Activated CD8-positive, alpha-beta T cell treated with anti-CD3 and anti-CD28 coated beads, Interleukin-2, amount 10 ng/mL, durations not matched to agents 7 days and 5 days (primary cell): ENCODE measurements at regions not wholly inside any gene's neighbourhood (a gene's known extent, or its start where the extent isn't known, plus 50 kb on each side); places are given as distances from the start of the nearest gene placed in this dataset.
"Not testable (repeated sequence)": the region's sequence is repeated elsewhere in the genome, so short reads cannot be mapped to it uniquely, and the experiment has no call there.

ENCODE experiments used
- ATAC-seq: fragments of 150-1000 bp; cut with Tn5 transposase; one replicate; pipeline ENCODE4 v1.10.0; 2021; ENCODE audit warnings: moderate library complexity
- CTCF ChIA-PET: fragments of 350-600 bp; sonication (Branson Sonifier 250); formaldehyde crosslinking; loops from one replicate; lab custom pipeline; 2021; ENCODE audit warnings: antibody characterized with exemption; lab: Charles Lee
- POLR2A ChIA-PET: fragments of 350-600 bp; sonication (Branson Sonifier 250); formaldehyde crosslinking; loops from one replicate; lab custom pipeline; 2021; ENCODE audit warnings: antibody characterized with exemption; lab: Charles Lee
- DNase-seq: peaks from one replicate; pipeline ENCODE4 v3.0.0-alpha.2; 2020
- H3K27ac Mint-ChIP-seq: one replicate; pipeline ENCODE4 v1.8.0; 2021; ENCODE audit warnings: mild to moderate bottlenecking, mixed read lengths
- H3K27me3 Mint-ChIP-seq: one replicate; pipeline ENCODE4 v1.8.0; 2021; ENCODE audit warnings: low read depth, mixed read lengths
- H3K36me3 Mint-ChIP-seq: one replicate; pipeline ENCODE4 v1.8.0; 2021; ENCODE audit warnings: low read depth, mixed read lengths
- H3K4me1 Mint-ChIP-seq: one replicate; pipeline ENCODE4 v1.8.0; 2021; ENCODE audit warnings: low read depth, mixed read lengths
- H3K4me3 Mint-ChIP-seq: one replicate; pipeline ENCODE4 v1.8.0; 2021; ENCODE audit warnings: mild to moderate bottlenecking, mixed read lengths
- H3K9me3 Mint-ChIP-seq: one replicate; pipeline ENCODE4 v1.8.0; 2022; ENCODE audit warnings: mixed read lengths; ENCODE audit not compliant: insufficient read depth

DNA sequence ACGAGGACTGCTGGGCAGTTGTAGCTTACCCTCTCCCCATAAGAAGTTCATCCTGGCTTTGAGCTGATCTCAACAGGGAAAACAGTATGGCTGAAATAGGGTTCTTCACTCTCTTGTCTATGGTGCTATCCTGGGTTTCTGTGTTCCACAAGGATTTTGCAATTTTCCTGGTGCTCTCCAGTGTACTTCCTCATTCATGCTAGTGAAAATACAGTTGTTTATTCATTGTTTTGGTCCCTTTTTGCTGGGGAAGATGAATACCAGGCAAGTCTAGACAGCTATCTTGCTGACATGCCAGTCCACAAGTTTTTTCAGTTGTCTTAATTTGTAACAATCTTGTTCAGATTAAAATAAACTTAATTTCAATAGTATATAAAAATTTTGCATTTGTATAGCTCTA lies 306.5 kb downstream of the DLEU7 start:
- Mint-ChIP-seq H3K4me1 (peaks cover 6% of the 10 kb centered on the region), H3K27ac (no peak overlapping the region), H3K27me3 (peaks cover 2% of the 10 kb centered on the region), H3K36me3 (peaks cover 18% of the 10 kb centered on the region), H3K4me3 (no peak overlapping the region), H3K9me3 (peaks cover 37% of the 10 kb centered on the region)
- CTCF ChIA-PET = interaction anchor here (1.1 kb wide), 1 partner anchor 15 kb away, joined by 3 read pairs; no protein-coding TSS in a partner anchor
- DNase-seq = no peak
- POLR2A ChIA-PET = no interaction called here
- no peak for ATAC-seq

DNA sequence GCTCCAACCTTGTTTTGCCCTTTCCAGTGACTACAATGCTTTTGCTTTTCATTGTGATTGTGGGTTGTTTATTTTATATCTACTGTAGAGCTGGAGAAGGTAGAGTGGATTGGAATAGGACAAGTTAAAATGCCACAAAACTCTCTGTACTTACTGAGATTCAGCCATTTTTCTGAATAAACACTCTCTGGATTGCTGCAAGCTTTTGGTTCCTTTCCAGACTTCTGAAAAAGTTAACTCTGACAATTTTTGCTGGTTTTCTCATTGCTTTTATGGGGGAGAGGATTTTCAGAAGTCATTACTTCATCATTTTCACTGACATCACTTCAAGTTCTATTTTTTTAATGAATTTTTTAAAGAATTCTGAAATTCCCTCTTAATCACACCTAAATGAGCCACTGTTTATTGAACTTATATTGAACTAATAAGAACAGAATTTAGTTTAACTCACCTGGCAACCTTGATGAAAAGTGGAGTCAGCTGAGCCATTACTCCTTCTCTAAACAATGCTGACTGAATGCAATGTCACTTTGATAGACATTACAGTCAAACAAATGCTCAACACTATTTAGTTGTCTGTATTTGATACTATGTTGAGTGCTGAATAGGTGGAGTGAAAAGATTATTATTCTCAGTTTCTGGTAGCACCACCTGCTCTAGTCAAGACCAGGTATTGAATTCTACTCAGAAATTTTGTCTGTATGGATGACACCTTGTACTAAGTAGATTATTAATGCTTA lies 303.5 kb downstream of the DLEU7 start:
- Mint-ChIP-seq H3K4me3 (no peak overlapping the region), H3K9me3 (peaks cover 33% of the 10 kb centered on the region), H3K4me1 (peaks cover 6% of the 10 kb centered on the region), H3K27me3 (no peaks in the 10 kb centered on the region), H3K27ac (no peak overlapping the region), H3K36me3 (peaks cover 15% of the 10 kb centered on the region)
- DNase-seq = no peak
- no peak for ATAC-seq
- ChIA-PET CTCF (interaction anchor here (1.3 to 1.5 kb wide), 2 partner anchors 9 to 372 kb away, joined by 4 to 5 read pairs; no protein-coding TSS in a partner anchor), POLR2A (no interaction called here)

DNA sequence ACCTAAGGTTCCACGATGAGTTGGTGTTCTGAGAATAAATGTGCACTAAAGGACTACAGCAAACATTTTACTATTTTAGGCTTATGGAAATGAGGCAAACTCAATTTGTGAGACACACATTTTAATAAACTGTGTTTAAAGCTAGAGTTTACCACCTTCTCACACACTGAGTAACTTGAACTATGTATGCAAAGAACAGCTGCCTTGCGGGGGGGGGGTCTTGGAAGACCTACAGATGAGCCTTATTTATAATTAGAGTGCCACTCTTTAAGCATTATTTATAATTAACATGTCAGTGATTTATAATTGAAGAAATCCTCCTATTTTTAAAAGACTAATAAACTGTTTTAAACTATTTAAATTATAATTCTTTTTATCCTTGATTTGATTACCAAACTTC lies 300.4 kb downstream of the DLEU7 start:
- H3K27me3 Mint-ChIP-seq = no peaks in the 10 kb centered on the region
- no peak for DNase-seq
- no peak overlapping the region for H3K27ac Mint-ChIP-seq
- H3K4me3 Mint-ChIP-seq = no peak overlapping the region
- peaks cover 16% of the 10 kb centered on the region for H3K9me3 Mint-ChIP-seq
- H3K36me3 Mint-ChIP-seq = peaks cover 3% of the 10 kb centered on the region
- ChIA-PET CTCF (no interaction called here), POLR2A (no interaction called here)
- H3K4me1 Mint-ChIP-seq = no peaks in the 10 kb centered on the region
- ATAC-seq = no peak

DNA sequence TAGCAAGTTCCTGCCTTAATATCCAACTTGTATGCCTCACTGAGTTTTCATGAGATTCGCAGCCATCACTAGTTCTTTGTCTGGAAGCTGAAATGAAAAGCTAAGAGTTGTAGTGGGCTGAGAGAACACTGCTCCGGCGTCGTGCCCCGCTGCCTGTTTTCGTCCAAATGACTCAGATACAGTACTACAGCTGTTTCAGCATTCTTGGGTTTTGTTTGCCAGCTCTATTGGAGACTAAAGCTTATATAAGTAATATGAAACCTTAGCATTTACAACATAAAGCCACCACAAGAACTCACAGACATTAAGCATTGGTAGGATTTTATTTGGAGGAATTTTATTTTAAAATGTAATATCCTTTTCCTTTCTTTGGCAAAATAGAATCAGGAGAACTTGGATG lies 299.7 kb downstream of the DLEU7 start:
- POLR2A ChIA-PET = no interaction called here
- H3K9me3 Mint-ChIP-seq = peaks cover 10% of the 10 kb centered on the region
- ATAC-seq (no peak), DNase-seq (no peak)
- H3K27me3 Mint-ChIP-seq = peaks cover 2% of the 10 kb centered on the region
- no peaks in the 10 kb centered on the region for H3K36me3 Mint-ChIP-seq
- CTCF ChIA-PET = no interaction called here
- H3K27ac Mint-ChIP-seq = no peak overlapping the region
- no peak overlapping the region for H3K4me3 Mint-ChIP-seq
- no peaks in the 10 kb centered on the region for H3K4me1 Mint-ChIP-seq

DNA sequence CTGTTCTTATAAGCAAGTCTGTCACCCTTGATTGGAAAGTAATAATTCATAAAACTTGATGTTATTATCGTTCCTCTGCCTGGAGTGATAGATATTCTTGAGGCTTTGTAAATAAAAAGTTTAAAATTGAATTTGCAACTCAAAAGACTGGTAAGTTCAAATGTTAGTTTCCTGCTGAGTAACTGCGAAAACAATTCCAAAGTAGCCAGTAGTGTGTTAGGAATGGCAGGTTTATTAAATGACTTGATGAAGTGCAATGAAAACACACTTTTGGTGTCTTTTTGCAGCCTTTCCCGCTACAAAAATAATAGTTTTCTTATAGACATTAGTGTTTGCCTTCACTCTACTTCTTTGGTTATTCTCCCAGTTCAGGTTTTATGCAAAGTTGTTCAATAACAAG lies 299.3 kb downstream of the DLEU7 start:
- no peak for ATAC-seq

DNA sequence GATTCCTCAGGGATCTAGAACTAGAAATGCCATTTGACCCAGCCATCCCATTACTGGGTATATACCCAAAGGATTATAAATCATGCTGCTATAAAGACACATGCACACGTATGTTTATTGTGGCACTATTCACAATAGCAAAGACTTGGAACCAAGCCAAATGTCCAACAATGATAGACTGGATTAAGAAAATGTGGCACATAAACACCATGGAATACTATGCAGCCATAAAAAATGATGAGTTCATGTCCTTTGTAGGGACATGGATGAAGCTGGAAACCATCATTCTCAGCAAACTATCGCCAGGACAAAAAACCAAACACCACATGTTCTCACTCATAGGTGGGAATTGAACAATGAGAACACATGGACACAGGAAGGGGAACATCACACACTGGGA lies 296.3 kb downstream of the DLEU7 start:
- ATAC-seq, H3K36me3 Mint-ChIP-seq, H3K4me1 Mint-ChIP-seq, CTCF ChIA-PET, H3K9me3 Mint-ChIP-seq, POLR2A ChIA-PET, DNase-seq, H3K27ac Mint-ChIP-seq, H3K27me3 Mint-ChIP-seq, H3K4me3 Mint-ChIP-seq: not testable (repeated sequence)

More for the DNA sequence above, 299.3 kb downstream of the DLEU7 start:
- DNase-seq = no peak
- Mint-ChIP-seq H3K4me1 (no peaks in the 10 kb centered on the region), H3K27ac (no peak overlapping the region), H3K27me3 (peaks cover 2% of the 10 kb centered on the region), H3K36me3 (no peaks in the 10 kb centered on the region), H3K4me3 (no peak overlapping the region), H3K9me3 (peaks cover 5% of the 10 kb centered on the region)
- POLR2A ChIA-PET = no interaction called here
- CTCF ChIA-PET = no interaction called here

DNA sequence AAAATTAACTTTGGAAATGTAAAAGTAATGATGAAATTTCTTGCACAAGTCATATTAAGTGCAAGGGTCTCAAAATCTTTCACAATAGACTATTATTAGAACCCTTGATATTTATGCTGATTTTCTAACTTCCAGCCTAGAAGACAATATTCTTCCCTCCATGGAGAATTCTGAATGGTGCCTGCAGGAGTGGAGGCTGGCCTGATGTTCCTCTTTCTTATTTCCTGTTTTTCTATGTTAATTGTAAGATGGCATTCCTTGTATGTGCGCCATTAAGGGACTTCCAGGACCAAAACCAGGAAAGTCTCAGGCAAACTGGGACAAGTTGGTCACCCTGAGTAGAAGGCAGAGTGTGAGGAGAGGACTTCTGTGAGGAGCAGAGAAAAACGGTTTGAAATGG lies 294.9 kb downstream of the DLEU7 start:
- Mint-ChIP-seq H3K27ac (no peak overlapping the region), H3K27me3 (peaks cover 3% of the 10 kb centered on the region), H3K36me3 (no peaks in the 10 kb centered on the region), H3K4me3 (no peak overlapping the region), H3K9me3 (peaks cover 5% of the 10 kb centered on the region), H3K4me1 (no peaks in the 10 kb centered on the region)
- ChIA-PET CTCF (no interaction called here), POLR2A (no interaction called here)
- DNase-seq (no peak), ATAC-seq (no peak)

DNA sequence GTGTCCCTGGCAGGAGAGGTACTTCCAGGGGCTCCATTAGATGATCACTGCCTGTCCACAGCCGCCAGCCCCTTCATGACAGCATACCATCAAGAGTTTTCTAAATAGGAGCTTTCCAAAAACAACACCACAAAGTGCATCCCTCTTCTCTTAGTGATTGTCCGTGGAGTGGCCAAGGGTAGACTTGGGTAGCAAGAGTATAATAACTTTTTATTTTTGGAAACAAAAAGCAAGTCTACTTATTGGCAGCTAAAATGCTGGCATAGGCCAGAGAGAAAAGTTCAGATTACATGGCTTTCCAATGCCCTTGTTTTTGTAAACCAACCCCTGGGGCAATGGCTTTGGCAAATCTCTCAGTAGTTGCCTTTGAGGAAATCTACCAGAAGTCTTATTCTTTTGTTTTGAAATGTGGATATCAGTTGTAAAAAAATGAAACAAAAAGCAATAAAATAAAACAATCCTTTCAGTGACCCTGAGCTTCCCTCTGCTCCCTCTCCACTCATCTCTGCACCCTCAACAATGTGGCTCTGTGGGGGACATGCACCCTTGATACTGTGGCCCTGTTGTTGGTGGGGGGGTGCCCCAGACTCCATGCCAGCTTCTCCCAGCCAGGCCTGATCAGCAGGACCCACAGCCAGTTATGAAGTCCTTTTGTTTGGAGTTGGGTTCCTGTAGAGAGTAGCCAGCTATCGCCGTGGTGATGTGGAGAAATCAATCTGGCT lies 294.1 kb downstream of the DLEU7 start:
- Mint-ChIP-seq H3K36me3 (no peaks in the 10 kb centered on the region), H3K4me1 (no peaks in the 10 kb centered on the region), H3K4me3 (no peak overlapping the region), H3K27ac (no peak overlapping the region), H3K27me3 (peaks cover 9% of the 10 kb centered on the region), H3K9me3 (peaks cover 10% of the 10 kb centered on the region)
- CTCF ChIA-PET = interaction anchor here (1.3 kb wide), 1 partner anchor 252 kb away, joined by 3 read pairs; no protein-coding TSS in a partner anchor
- DNase-seq = no peak
- POLR2A ChIA-PET = no interaction called here
- no peak for ATAC-seq

DNA sequence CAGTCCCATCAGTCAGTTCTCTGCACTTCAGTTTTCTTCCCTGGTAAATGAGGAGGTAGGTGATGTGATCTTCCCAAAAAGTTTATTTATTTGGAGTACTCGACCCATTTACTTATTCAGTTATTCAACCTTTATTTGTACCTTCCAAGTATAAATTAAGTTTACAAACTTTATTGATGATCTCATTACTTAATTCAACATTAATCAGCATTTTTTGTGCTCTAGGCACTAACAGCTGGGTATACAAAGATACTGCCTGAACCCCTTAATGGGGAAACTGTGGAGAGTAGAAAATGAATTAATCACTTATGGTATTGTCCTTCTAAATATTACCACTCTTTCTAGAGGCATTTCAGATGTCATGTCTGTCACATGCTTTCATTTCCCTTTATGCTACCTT lies 293.3 kb downstream of the DLEU7 start:
- H3K9me3 Mint-ChIP-seq = peaks cover 10% of the 10 kb centered on the region
- CTCF ChIA-PET = interaction anchor here (1.3 kb wide), 1 partner anchor 251 kb away, joined by 3 read pairs; no protein-coding TSS in a partner anchor

DNA sequence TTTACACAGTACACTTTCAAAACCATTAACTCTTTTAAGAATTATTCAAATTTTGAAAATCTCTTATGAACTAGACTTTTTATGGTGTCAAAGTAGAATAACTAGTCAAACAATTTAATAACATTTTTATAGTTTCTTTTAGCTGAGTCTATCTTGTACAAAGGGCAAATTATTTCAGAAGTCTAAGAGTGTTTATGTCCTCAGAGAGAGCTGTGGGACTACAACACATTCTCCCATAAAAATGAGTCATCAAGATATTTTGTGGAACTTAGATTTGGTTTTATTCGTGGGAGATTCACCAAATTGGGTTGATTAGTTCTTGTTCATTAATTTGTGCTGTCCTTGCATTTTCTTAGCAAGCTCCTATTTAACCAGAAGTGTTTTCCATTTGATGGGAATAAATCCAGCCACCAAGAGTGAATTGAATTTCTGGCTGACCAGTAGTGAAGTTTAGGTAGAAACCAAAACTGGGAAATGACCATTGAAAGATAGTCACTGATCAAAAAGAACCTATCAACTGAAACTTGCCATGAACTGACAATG lies 291.0 kb downstream of the DLEU7 start:
- no peak for DNase-seq
- no peak overlapping the region for H3K27ac Mint-ChIP-seq
- peaks cover 10% of the 10 kb centered on the region for H3K9me3 Mint-ChIP-seq
- ATAC-seq = no peak
- H3K4me3 Mint-ChIP-seq = no peak overlapping the region
- H3K36me3 Mint-ChIP-seq = no peaks in the 10 kb centered on the region
- H3K27me3 Mint-ChIP-seq = peaks cover 12% of the 10 kb centered on the region
- H3K4me1 Mint-ChIP-seq = no peaks in the 10 kb centered on the region
- CTCF ChIA-PET = interaction anchor here (1.1 to 1.7 kb wide), 3 partner anchors 15 to 134 kb away, joined by 3 to 4 read pairs (median 4); no protein-coding TSS in a partner anchor
- POLR2A ChIA-PET = interaction anchor here (0.7 kb wide), 1 partner anchor 18 kb away, joined by 5 read pairs; no protein-coding TSS in a partner anchor

More for the DNA sequence above, 293.3 kb downstream of the DLEU7 start:
- ATAC-seq (no peak), DNase-seq (no peak)
- H3K27ac Mint-ChIP-seq = no peak overlapping the region
- POLR2A ChIA-PET = no interaction called here
- H3K36me3 Mint-ChIP-seq = no peaks in the 10 kb centered on the region
- H3K27me3 Mint-ChIP-seq = peaks cover 9% of the 10 kb centered on the region
- no peak overlapping the region for H3K4me3 Mint-ChIP-seq
- no peaks in the 10 kb centered on the region for H3K4me1 Mint-ChIP-seq

DNA sequence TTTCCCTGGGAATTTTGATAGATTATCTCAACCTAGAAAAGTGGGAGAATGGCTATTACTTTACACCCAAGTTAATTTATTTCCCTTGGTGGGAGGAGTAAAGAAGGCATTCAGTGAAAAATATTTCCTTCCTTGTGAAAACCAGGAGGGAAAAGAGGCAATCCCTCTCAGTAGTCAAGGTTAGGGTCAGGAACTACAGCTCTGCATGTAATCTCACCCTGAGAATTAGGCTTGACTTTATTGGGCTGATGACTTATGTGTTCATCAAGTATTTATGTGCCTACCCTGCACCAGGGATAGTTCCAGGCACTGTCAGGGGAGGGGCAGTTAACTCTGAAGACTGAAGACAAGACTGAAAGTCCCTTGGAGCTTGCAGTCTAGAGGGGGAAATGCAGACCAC lies 281.8 kb downstream of the DLEU7 start:
- Mint-ChIP-seq H3K4me3 (no peak overlapping the region), H3K9me3 (no peaks in the 10 kb centered on the region), H3K27me3 (peaks cover 18% of the 10 kb centered on the region), H3K36me3 (no peaks in the 10 kb centered on the region), H3K27ac (no peak overlapping the region), H3K4me1 (no peaks in the 10 kb centered on the region)
- DNase-seq (no peak), ATAC-seq (no peak)
- ChIA-PET CTCF (no interaction called here), POLR2A (no interaction called here)

DNA sequence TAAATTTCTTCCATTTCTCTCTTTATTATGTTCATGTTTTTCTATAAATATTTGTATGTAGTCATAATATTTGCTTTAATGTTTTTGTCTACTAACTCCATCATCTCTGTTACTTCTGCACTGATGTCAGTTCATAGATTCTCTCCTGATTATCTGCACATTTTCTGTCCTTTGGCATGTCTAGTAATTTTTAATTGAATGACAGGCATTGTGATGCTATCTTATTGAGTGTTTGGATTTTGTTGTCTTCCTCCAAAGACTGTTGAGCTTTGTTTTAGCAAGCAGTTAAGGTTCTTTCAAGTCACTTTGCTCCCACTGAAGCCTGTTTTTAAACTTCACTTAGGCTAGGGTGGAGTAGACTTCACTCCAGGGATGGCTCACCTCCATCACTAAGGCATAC lies 276.8 kb downstream of the DLEU7 start:
- DNase-seq = no peak
- ATAC-seq = no peak
- POLR2A ChIA-PET = interaction anchor here (0.6 kb wide), 1 partner anchor 360 kb away, joined by 3 read pairs; no protein-coding TSS in a partner anchor

More for the DNA sequence above, 276.8 kb downstream of the DLEU7 start:
- H3K4me1 Mint-ChIP-seq = no peaks in the 10 kb centered on the region
- H3K27me3 Mint-ChIP-seq = peaks cover 17% of the 10 kb centered on the region
- CTCF ChIA-PET = no interaction called here
- H3K36me3 Mint-ChIP-seq = no peaks in the 10 kb centered on the region
- H3K27ac Mint-ChIP-seq = no peak overlapping the region
- peaks cover 14% of the 10 kb centered on the region for H3K9me3 Mint-ChIP-seq
- no peak overlapping the region for H3K4me3 Mint-ChIP-seq
